ENCODE measurements at regions not wholly inside any gene's neighbourhood (a gene's known extent, or its start where the extent isn't known, plus 50 kb on each side); places are given as distances from the start of the nearest gene placed in this dataset.

- no peak for TF ChIP-seq ZNF567 (CRISPR knock-in tag; IDR thresholded peaks at IDR 0.05; ENCODE audit: borderline replicate concordance)
- TF ChIP-seq NR2C2 (CRISPR knock-in tag; IDR thresholded peaks at IDR 0.05; ENCODE audit: borderline replicate concordance), result no peak
- no peak for TF ChIP-seq ZNF552 (CRISPR knock-in tag; IDR thresholded peaks at IDR 0.05; ENCODE audit: borderline replicate concordance)
- TF ChIP-seq ZBTB33 (CRISPR knock-in tag; IDR thresholded peaks at IDR 0.05), result no peak
These were observed 1261.4 kb upstream of the TENM4 start for GRCh38 chr11:80702264-80702663.
